Stimulated activated CD8-positive, alpha-beta memory T cell treated with anti-CD3 and anti-CD28 coated beads, Interleukin-7, amount 100 ng/mL, for 48 hours (primary cell): ENCODE measurements at regions not wholly inside any gene's neighbourhood (a gene's known extent, or its start where the extent isn't known, plus 50 kb on each side); places are given as distances from the start of the nearest gene placed in this dataset.
"Not testable (repeated sequence)": the region's sequence is repeated elsewhere in the genome, so short reads cannot be mapped to it uniquely, and the experiment has no call there.

ENCODE experiments used
- DNase-seq, 2 donors: peaks; one replicate each; pipeline ENCODE4 v3.0.0-alpha.2; 2020; ENCODE audit warnings: low read depth in 1 of 2; ENCODE audit errors: extremely low read depth in 1 of 2

DNA sequence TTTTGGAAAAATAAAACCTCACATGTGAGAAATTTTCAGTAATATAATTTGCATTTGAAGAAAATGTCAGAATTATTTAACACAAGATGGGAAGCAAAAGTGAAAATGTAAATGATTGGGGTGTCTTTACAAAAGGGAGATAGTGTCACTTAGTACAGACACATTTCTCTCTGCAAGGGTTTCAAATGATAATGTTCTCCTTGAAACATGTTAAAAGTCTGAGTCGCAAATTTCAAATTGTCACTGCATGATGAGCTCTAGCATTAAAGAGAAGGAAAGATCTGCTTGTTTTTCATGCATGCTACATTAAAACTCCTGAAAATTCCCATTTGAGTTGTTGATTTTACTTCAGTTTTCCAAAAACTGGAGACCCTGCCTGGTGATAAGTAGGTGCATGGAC, 122.0 kb upstream of the LDB2 start:
- no peak for DNase-seq

DNA sequence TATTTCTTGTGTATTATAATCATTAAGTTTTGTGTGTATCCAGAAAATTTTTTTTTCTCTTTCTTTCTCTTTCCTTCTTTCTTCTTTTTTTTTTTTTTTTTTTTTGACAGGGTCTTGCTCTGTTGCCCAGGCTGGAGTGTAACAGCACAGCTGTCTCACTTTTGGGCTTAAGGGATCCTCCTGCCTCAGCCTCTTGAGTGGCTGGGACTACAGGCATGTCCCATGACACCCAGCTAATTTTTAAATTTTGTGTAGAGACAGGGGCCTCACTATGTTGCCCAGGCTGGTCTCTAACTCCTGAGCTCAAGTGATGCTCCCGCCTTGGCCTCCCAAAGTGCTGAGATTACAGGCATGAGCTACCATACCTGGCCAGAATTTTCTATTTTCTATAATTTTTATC, 120.2 kb upstream of the LDB2 start:
- not testable (repeated sequence) for DNase-seq

DNA sequence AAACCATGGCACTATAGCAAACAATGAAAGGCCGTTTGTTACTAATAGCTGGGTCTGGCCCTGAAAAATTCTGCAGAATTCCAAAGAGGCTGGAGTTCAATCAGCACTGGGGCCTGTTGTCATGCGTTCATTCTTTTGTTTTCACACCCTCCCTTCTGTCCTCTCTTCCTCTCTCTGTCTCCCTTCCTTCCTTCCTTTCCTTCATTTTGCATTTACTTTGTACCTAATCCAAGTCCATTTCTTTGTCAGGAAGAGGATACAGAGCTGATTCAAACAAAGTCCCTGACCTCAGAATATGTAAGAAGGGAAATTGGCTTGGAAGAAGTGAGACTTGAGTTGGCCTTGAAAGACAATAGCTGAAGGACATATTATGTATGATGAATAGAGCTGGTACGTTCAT, 119.6 kb upstream of the LDB2 start:
- no peak for DNase-seq

DNA sequence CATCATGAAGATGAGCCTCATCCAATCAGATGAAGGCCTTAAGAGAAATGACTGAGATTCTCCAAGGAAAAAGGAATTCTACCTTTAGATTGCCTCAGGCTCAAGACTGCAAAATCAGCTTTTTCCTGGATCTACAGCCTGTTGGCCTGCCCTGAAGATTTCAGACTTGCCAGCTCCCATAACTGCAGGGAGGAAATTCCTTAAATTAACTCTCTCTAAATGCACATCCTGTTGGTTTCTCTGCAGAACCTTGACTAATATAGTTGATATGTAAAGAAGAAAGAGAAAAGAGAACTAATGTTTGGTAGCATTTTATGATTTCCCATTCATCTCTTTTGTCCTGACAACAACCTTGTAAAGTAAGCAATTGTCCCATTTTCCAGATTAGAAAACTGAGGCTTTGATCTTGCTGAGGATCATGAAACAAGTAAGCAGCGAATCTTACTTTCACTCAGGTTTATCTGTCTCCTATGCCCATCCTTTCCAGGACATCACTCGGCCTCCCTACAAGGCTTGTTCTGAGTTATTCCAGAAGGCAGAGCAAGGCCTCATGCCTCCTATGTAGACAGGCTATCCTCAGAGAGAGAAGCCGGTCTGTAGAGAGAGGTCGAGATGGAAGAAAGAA, 115.0 kb upstream of the LDB2 start:
- no peak for DNase-seq

DNA sequence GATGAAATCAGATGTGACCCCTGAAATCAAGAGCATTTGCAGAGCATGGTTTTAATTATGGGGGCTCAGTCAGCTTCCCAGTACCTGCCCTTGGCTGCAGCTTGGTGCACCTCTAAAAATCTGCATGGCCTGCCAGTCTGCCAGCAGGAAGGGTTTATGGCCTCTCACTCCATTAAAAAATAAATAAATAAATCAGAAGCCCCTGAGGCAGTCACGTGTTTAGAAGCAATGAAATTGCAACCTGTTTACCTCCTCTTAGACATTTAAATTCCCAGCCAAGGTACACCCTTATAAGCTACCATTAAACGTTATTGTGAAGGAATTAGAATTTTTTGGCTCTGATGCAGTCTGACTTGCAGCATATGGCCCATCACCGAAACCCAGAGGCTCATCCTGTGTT, 114.0 kb upstream of the LDB2 start:
- no peak for DNase-seq

DNA sequence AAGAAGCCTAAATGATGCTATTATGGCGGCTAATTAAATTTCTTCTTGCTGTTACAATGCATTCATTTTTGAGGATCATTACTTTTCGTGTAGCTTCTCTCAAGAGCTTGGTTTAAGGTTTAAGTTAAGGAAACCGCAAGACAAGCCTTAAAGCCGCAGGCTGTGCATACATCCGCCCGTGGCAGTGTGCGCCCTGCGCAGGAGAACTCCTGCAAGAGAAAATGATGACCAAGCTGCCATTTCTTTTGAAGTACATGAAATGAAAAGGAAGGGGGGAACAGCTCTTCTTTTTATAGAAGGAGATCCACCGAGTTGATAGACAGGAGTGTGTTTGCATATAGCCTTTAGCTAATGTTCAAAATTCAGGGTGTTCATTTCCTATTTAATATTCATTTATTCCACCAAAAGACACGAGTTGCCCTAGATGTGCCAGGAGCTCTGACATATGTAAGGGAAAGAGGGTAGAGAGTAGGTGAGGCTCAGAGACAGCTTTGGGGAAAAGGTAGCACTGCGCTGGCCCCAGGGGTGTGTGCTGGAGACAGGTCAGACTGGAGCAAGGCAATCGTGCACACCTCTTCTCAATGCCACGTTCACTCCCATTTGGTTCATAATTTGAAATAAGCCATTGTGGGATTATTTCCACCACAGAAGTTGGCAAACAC, 112.1 kb upstream of the LDB2 start:
- no peak for DNase-seq

DNA sequence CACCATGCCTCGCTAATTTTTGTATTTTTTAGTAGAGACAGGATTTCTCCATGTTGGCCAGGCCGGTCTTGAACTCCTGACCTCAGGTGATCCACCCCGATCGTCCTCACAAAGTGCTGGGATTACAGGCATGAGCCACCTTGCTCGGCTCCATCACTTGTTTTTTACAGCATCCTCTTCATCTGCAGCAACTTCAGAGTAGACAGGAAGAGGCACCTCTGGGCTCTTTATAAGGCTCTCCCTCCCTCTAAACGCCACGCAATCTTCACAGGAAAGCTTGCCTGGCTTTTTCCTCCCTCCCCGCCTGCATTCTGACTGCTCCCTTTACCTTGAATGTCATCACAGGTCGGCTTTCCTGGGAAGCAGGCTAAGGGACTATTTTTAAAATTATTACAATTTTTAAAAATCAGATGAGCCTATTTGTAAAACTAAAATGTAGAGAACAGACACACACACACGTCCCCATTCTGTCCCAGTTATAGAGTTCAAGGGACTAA, 111.5 kb upstream of the LDB2 start:
- no peak for DNase-seq

DNA sequence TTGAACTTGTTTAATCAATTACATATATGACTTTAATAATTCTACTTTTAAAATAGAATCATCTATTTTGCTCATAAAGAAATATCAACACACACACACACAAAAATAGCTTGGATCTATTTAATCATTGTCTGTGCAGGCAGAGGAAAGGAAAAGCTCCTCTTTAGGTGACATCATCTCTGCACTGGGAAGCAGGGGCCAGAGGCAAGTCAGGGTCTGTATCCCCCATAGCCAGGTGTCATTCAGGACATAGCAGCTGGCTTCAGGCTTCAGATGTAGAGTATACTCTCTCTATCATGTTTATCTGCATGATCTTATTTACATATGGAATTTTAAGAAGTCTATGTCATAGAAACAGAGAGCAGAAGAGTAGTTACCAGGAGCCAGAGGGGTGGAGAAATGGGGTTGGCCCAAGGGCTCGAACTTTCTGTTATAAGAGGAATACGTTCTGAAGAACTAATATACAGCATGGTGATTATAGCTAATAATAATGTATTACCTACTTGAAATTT, 110.4 kb upstream of the LDB2 start:
- no peak for DNase-seq

DNA sequence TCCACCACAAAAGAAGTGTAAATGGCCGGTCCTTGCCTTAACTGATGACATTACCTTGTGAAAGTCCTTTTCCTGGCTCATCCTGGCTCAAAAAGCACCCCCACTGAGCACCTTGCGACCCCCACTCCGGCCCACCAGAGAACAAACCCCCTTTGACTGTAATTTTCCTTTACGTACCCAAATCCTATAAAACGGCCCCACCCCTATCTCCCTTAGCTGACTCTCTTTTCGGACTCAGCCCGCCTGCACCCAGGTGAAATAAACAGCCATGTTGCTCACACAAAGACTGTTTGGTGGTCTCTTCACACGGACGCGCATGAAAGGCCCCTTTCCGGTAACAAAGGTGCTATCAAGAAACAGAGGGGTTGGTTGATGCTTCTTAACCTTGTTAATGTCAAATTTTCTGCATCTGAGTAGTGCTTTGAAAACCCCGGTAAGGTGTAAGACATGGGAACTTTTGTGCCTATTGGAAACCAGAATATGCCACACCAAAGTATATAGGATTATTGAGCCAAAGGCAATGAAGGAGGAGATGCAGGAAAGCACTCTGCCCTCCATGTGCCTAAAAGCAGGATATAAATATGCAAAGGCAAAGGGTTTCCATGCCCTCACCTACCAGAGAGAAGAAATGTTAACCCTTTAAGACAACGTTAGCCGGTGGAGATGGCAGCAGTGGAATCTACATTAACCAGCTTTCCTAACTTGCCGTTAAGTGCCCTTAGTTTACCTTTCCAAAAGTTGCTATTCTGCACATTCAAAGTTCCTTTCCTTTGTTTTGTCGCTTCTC, 105.4 kb upstream of the LDB2 start:
- DNase-seq, result not testable (repeated sequence)

DNA sequence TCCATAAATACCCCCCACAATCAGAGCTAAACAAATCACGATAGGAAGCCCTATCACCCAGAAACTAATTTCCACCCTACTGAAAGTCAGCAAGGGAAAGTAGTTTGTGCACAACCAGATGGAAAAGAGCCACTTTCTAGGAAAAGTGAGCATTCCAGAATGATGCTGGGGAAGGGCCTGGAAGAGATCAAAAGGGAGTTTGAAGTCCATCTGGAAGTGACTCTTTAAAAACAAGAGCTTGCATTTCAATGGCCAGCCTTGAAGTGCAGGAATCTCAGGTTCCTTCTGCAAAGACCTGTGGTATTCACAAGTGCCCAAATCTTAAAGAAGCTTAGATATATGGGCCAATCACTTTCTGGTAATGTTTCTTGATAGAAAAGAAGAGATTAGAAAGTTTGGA, 97.0 kb upstream of the LDB2 start:
- no peak for DNase-seq

DNA sequence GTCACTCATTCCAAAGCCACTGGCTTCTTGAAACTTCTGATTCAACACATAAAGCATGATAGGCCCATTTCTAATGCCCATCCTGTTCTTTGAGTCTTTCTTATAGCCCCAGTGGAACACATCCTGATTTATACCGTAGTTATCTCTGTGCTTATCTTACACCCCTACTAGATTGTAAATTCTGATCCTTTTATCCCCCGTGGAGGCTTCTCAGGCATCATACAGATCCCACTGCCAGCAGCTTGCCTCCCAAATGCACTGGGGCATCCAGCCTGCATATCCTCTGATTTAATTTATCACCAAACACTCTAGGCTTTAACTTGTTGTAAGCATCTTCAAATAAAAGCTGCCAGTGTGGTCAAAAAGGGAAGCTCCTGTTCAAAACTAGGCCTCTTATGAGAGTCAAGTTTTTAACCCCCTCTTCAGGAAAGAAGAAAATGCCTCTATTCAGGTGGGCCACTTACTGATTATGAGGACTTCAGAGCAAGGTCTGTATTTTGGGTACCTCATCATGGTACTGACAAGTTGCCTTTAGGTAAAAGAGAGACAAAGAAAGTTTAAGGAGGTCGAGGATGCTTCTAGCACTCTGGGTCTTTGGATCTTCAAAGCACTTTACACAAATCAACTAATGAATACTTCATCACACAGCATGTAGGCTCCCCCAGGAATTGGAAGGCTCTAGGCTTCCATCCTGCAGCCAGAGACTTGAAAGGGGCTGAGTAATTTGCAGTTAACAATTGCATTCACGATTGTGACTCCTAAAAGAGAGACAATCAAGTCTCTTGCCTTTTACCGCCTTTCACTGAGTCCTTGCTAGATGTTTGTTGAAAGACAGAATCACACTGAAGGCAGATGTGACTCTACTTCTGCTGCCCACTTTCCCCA, 95.8 kb upstream of the LDB2 start:
- DNase-seq, result no peak

DNA sequence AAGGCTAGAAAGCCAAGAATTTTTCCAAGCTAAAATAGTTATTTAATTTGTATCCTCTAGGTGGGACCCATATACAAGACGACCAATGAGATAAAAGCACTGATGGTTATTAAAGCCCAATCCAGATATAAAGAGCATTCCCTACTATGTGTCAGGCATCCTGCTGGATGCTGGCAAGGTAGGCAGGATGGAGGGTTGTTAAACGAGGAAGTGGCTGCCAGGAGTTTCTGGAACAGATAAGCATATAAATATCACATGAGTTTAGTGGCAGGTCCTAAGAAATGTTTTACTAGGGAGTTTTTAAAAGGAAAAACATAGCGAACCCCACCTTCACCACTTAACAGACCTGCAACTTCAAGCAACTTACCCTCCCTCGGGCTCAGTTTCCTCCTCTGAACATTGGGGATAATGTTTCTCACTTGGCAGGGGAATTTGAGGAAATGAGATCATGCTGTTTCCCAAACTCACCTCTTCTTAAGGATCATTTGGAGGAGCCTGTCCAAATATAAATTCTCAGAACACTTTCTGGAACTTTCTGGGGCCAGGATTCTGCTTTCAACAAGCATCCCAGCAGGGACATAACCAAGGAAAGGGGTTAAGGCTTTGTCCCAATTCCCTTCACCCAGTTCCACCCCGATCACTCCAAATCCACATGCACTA, 94.3 kb upstream of the LDB2 start:
- no peak for DNase-seq

DNA sequence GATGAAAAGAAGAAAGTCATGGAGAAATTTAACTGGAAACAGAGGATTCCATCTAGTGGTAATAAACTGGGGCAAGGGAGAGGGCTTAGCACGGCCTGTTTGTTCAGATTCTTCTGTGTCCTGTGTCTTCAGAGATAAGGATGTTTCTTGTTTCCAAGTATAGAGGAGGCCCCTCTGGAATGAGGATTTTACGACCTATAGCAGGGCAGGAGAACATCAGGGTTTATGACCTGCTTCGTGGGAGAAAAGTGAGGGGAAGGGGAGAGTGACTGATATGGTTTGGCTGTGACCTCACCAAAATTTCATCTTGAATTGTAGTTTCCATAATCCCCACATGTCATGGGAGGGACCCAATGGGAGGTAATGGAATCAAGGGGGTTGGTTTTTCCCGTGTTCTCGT, 93.0 kb upstream of the LDB2 start:
- no peak for DNase-seq

DNA sequence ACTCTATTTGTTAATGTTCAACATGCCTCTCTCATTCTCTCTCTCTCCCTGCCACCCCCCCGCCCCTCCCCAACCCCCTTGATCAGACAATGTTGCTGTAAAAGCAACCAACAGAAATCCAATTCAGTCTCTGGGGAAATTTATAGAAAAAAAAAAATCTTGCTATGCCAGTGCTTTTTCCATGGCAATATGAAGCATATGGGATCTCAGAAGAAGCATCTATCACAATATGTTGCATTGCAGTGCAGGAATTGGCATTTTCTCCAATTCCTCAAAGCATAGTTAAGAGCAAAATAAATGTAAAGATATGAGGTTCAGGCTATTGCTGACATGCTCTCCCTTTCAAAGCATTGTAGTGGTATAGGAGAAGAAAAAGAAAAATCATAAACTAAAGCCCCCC, 90.9 kb upstream of the LDB2 start:
- DNase-seq, result no peak

DNA sequence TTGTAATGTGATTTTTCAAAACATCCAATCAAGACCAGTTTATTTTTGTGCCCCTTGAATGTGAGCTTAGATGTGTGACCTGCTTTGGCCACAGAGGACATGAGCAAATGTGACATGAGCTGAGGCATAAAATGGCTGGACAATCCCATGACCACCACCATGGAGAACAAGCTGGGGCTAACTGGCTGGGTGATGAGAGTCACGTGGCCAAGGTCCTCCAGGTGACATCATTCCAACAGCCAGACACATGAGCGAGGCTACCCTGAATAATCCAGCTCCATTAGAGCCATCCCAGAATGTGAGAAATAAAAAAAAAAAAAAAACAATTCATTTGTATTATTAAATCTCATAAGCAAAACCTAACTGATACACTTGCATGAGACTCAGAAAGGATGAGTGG, 90.4 kb upstream of the LDB2 start:
- no peak for DNase-seq

DNA sequence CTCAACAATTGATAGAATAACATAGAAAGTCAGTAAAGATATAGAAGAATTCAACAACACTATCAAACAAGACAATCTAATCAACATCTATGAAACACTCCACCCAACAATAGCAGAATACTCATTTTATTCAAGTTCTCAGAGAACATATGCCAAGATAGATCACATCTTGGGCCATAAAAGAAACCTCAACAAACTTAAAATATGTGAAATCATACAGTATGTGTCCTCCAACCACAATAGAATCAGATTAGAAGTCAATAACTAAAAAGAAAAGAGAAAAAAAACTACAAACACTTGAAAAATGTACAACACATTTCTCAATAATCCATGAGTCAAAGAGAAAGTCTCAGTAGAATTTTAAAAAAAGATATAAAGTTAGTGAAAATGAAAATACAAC, 78.6 kb upstream of the LDB2 start:
- no peak for DNase-seq

DNA sequence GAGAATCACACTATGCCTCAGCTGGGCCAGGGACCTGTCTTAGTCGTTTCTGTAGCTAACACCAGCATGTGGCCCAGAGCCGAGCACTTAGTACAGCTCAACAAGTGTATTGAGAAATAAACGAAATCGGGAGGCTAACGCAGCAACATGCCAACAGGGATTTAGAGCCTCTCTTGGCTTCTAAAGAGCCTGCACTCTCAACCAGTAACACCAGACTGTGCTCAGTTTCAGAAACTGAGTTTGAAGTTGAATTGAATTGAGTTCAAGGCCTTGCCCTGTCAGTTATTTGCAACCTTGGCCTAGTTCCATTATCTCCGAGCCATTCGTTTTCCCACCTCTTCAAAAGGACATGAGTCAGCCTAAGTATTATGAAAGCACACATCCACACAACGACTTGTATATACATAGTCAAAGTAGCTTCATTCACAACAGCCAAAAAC, 71.3 kb upstream of the LDB2 start:
- DNase-seq, result no peak

DNA sequence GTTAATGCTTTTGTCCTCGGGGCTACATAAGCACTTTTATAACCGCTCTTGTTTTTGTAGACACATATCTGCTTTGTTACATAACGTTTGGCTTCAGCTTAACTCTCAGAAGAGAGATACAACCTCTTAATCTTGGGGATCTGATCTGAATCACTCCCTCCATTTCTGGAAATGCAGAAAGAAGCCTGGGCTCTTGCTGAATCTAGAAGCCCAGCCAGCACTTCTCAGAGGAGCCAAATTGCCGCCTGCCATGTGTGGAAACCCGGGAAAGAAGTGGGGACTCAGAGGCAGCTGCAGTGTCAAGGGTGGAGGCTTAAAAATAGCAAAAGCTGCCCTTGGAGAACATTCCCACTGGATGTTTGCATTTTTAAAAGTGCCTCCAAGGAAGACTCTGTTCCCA, 69.3 kb upstream of the LDB2 start:
- DNase-seq, result no peak

DNA sequence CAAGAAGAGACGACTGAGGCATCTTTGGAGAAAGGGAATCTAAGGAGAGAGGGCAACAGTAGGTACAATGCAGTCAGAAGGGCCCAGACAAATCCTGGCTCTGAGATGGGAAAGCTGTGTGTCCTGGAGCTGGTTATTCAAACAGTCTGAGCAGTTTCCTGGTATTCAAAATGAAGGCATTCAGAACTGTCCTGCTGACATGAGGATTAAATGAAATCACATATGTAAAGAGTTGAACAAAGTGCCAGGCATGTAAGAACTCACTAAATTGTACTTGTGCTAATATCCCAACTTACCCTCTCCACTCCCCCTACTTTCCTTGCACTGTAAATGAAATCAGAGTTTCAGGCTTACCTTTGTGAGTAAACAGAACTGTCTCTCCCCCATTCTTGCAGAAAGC, 60.9 kb upstream of the LDB2 start:
- no peak for DNase-seq

DNA sequence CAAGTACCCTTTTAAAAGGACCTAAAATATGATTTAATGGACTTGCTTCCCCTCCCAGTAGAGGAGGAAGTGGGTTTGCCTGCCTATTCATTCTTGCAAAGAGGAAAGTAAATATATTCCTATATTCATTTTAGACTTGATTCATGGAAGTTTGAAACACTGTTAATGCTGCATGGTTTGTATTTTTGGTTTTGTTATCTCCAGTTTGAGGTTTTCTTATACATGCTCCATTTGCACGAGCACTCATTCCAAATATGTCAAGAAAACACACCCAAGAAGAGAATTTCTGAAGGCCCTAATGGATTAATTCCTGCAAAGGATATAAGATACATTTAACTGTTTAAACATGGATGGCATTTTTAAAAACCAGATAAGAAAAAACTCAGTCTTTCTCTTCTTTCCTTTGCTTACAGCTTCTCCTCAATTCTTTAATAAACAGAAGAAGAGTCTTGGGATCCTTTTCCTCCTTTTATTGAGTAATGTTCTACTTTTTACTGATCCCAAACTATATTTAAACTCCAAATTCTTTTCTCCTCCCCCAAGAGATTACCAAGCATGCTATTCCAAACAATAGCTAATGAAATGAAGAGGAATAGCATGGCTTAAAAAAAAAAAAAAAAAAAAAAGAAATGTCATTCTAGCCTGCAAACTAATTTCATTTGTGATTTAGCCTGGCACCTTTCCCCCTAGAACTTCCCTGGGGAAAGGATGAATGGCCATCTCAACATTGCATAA, 54.6 kb upstream of the LDB2 start:
- no peak for DNase-seq
